Endodermal cell (in vitro differentiated cells): ENCODE measurements at regions not wholly inside any gene's neighbourhood (a gene's known extent, or its start where the extent isn't known, plus 50 kb on each side); places are given as distances from the start of the nearest gene placed in this dataset.

ENCODE experiments used
- DNase-seq: peaks from one replicate; pipeline ENCODE4 v3.0.0-alpha.2; 2017
- H3K27ac ChIP-seq: 2 replicates; pipeline ENCODE4 v1.5.1; 2013; ENCODE audit warnings: mild to moderate bottlenecking, low read depth, low read length, moderate library complexity
- H3K27me3 ChIP-seq: 2 replicates; pipeline ENCODE4 v1.6.1; 2013; ENCODE audit warnings: mild to moderate bottlenecking, low read length, moderate library complexity; ENCODE audit not compliant: insufficient read depth, control insufficient read depth, poor library complexity, severe bottlenecking
- H3K36me3 ChIP-seq: 2 replicates; pipeline ENCODE4 v1.7.0; 2013; ENCODE audit warnings: mild to moderate bottlenecking, low read length, moderate library complexity; ENCODE audit not compliant: control insufficient read depth, insufficient read depth
- H3K4me1 ChIP-seq: one replicate; pipeline ENCODE4 v1.7.0; 2013; ENCODE audit warnings: low read length; ENCODE audit not compliant: control insufficient read depth, insufficient read depth
- H3K4me3 ChIP-seq: 2 replicates; pipeline ENCODE4 v1.5.1; 2013; ENCODE audit warnings: mild to moderate bottlenecking, low read length, moderate library complexity
- H3K9ac ChIP-seq: 2 replicates; pipeline ENCODE4 v1.6.1; 2013; ENCODE audit warnings: mild to moderate bottlenecking, low read length, moderate library complexity; ENCODE audit not compliant: poor library complexity, severe bottlenecking; ENCODE audit errors: extremely low read depth
- H3K9me3 ChIP-seq: 2 replicates; pipeline ENCODE4 v1.6.1; 2013; ENCODE audit warnings: mild to moderate bottlenecking, low read length, moderate library complexity; ENCODE audit not compliant: control insufficient read depth
- H3K27ac Mint-ChIP-seq: 2 replicates; pipeline ENCODE4 v1.8.0; 2020; ENCODE audit warnings: mixed read lengths
- H3K27me3 Mint-ChIP-seq: 2 replicates; pipeline ENCODE4 v1.8.0; 2021; ENCODE audit warnings: mild to moderate bottlenecking, mixed read lengths; ENCODE audit not compliant: insufficient read depth
- H3K36me3 Mint-ChIP-seq: 2 replicates; pipeline ENCODE4 v1.8.0; 2020; ENCODE audit warnings: low read depth, mixed read lengths
- H3K4me1 Mint-ChIP-seq: 2 replicates; pipeline ENCODE4 v1.8.0; 2020; ENCODE audit warnings: mixed read lengths
- H3K4me3 Mint-ChIP-seq: 2 replicates; pipeline ENCODE4 v1.8.0; 2020; ENCODE audit warnings: mild to moderate bottlenecking, moderate library complexity, mixed read lengths
- H3K9me3 Mint-ChIP-seq: 2 replicates; pipeline ENCODE4 v1.8.0; 2020; ENCODE audit warnings: mild to moderate bottlenecking, mixed read lengths
- CTCF ChIP-seq: fragments of 200-600 bp; sonication (generic); conservative IDR thresholded peaks from 2 replicates; pipeline ENCODE4 v1.5.0; 2021; ENCODE audit warnings: antibody characterized with exemption, mild to moderate bottlenecking
- WGBS, 2 experiments: methylation state at CpG; one replicate each; pipeline versions ENCODE4 v1.1.5 to v1.1.7; 2013; ENCODE audit warnings: missing lambda C conversion rate in 2 of 2, mixed read lengths in 1 of 2; ENCODE audit not compliant: insufficient coverage in 1 of 2, insufficient read length in 1 of 2; 5-methylcytosine and 5-hydroxymethylcytosine counted together

GRCh38 chr4:144595681-144596080 lies 50.3 kb upstream of the HHIP start:
- WGBS, 2 experiments: 89 to 100% methylated on average over 1 to 3 of the region's 3 CpGs

More at GRCh38 chr4:144595681-144596080, 50.3 kb upstream of the HHIP start:
- Mint-ChIP-seq H3K9me3 (no peaks in the 10 kb centered on the region), H3K4me3 (no peak overlapping the region), H3K36me3 (no peaks in the 10 kb centered on the region), H3K27ac (no peak overlapping the region), H3K4me1 (no peaks in the 10 kb centered on the region), H3K27me3 (no peaks in the 10 kb centered on the region)
- no peak overlapping the region for H3K4me3 ChIP-seq
- H3K9me3 ChIP-seq: no peaks in the 10 kb centered on the region
- H3K4me1 ChIP-seq: no peaks in the 10 kb centered on the region
- no peak overlapping the region for H3K9ac ChIP-seq
- H3K36me3 ChIP-seq: no peaks in the 10 kb centered on the region
- DNase-seq: no peak
- TF ChIP-seq CTCF: no peak
- H3K27ac ChIP-seq: no peak overlapping the region
- H3K27me3 ChIP-seq: no peaks in the 10 kb centered on the region
